Esophagus squamous epithelium (tissue), 5 donors: ENCODE measurements at regions not wholly inside any gene's neighbourhood (a gene's known extent, or its start where the extent isn't known, plus 50 kb on each side); places are given as distances from the start of the nearest gene placed in this dataset.

Experiments used
- DNase-seq: peaks from one replicate; lab custom pipeline; 2025; lab: John Stamatoyannopoulos, UW
- H3K27ac ChIP-seq, 4 donors: fragments of 200-600 bp; sonication (generic); one replicate each; pipeline ENCODE4 v1.5.1; 2016 to 2019; ENCODE audit warnings: mild to moderate bottlenecking in 1 of 4
- H3K27me3 ChIP-seq, 4 donors: fragments of 200-600 bp; sonication (generic); 1 replicate in 3 of 4; 2 replicates in 1 of 4; pipeline versions ENCODE4 v1.5.1 to v1.6.0; 2017 to 2021; ENCODE audit warnings: antibody characterized with exemption in 1 of 4
- H3K36me3 ChIP-seq, 3 donors: fragments of 200-600 bp; sonication (generic); one replicate each; pipeline ENCODE4 v1.5.1; 2016 to 2019
- H3K4me1 ChIP-seq, 3 donors: fragments of 200-600 bp; sonication (generic); one replicate each; pipeline ENCODE4 v1.5.1; 2017 to 2019
- H3K4me3 ChIP-seq, 4 donors: fragments of 200-600 bp; sonication (generic); 1 replicate in 3 of 4; 2 replicates in 1 of 4; pipeline ENCODE4 v1.5.1; 2016 to 2019; ENCODE audit warnings: mild to moderate bottlenecking in 2 of 4, moderate library complexity in 1 of 4
- H3K9me3 ChIP-seq, 3 donors: fragments of 200-600 bp; sonication (generic); one replicate each; pipeline ENCODE4 v1.5.1; 2016 to 2019
- POLR2A ChIP-seq, 4 donors: fragments of 450-650 bp; IDR thresholded peaks; one replicate each; pipeline ENCODE4 v1.6.1; 2017; ENCODE audit warnings: antibody characterized with exemption in 4 of 4, mild to moderate bottlenecking in 4 of 4, moderate library complexity in 3 of 4
- WGBS, 2 donors: methylation state at CpG; one replicate each; pipeline ENCODE4 v1.1.5; 2018; 5-methylcytosine and 5-hydroxymethylcytosine counted together
- intact Hi-C: fragments of 100-400 bp; cut with DNase I; formaldehyde crosslinking; loops from one replicate; pipeline ENCODE4 v1.15.0; 2022
- TF ChIP-seq, protein P1 (sequence below), 6 experiments: fragments of 450-650 bp in 4 of 6; fragments of 200-600 bp in 2 of 6; sonication (generic) in 2 of 6; IDR thresholded peaks; one replicate each; pipeline ENCODE4 v1.5.1; 2016 to 2019; ENCODE audit warnings: antibody characterized with exemption in 6 of 6, mild to moderate bottlenecking in 4 of 6, moderate library complexity in 4 of 6
- donor health status: DM: yes; HTN: yes; CAD: no.

DNA sequence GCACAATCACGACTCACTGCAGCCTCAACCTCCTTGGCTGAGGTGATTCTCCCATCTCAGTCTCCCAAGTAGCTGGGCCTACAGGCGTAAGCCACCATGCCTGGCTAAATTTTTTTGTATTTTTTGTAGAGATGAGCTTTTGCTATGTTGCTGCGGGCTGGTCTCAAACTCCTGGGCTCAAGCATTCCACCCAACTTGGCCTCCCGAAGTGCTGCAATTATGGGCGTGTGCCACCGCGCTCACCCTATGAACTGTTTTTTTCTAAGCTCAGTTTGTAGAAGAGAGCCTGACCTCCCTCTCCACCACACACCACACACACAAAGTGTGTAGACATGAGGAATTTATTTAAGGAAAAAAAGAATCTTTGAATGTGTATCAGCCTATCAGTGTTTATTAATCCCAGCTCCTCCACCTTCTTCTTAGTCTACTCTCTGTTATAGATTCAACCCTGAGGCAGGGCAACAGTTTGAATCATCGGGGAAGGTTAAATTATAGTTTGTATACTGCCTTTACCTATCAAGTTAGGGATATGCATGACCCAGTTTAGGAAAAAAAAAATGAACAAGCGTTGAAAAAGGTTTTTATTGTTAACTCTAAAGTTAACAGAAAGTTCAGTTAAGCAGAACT lies 74.1 kb downstream of the PLEKHG1 start:
- TF ChIP-seq, protein P1, sequence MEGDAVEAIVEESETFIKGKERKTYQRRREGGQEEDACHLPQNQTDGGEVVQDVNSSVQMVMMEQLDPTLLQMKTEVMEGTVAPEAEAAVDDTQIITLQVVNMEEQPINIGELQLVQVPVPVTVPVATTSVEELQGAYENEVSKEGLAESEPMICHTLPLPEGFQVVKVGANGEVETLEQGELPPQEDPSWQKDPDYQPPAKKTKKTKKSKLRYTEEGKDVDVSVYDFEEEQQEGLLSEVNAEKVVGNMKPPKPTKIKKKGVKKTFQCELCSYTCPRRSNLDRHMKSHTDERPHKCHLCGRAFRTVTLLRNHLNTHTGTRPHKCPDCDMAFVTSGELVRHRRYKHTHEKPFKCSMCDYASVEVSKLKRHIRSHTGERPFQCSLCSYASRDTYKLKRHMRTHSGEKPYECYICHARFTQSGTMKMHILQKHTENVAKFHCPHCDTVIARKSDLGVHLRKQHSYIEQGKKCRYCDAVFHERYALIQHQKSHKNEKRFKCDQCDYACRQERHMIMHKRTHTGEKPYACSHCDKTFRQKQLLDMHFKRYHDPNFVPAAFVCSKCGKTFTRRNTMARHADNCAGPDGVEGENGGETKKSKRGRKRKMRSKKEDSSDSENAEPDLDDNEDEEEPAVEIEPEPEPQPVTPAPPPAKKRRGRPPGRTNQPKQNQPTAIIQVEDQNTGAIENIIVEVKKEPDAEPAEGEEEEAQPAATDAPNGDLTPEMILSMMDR (IDR thresholded peaks at IDR 0.05): no peak
- H3K36me3 ChIP-seq: no peaks in the 10 kb centered on the region
- intact Hi-C loops: no loop called here
- DNase-seq: no peak
- no peak overlapping the region for H3K4me3 ChIP-seq
- no peaks in the 10 kb centered on the region for H3K9me3 ChIP-seq
- 78 to 81% methylated on average over 9 of the region's 9 CpGs for WGBS, 2 donors
- peak overlapping the region in 2 of 4 donors; percentile 47 to 60 for H3K27ac ChIP-seq
- no peaks in the 10 kb centered on the region for H3K27me3 ChIP-seq
- H3K4me1 ChIP-seq: peaks cover 3 to 52% (median 5%) of the 10 kb centered on the region in 3 donors

GRCh38 chr6:150676344-150676743 lies 76.7 kb downstream of the PLEKHG1 start:
- Histone ChIP-seq H3K27ac (peak overlapping the region in 2 of 4 donors; percentile 21 to 45), H3K4me3 (no peak overlapping the region), H3K4me1 (peaks cover 0 to 42% (median 0%) of the 10 kb centered on the region in 3 donors), H3K36me3 (no peaks in the 10 kb centered on the region), H3K9me3 (no peaks in the 10 kb centered on the region), H3K27me3 (no peaks in the 10 kb centered on the region)
- DNase-seq: no peak
- 42 to 54% methylated on average over 4 of the region's 4 CpGs for WGBS, 2 donors
- no peak for TF ChIP-seq POLR2A (IDR thresholded peaks at IDR 0.05)
- TF ChIP-seq, protein P1 (IDR thresholded peaks at IDR 0.05): no peak
- intact Hi-C loops: no loop called here

DNA sequence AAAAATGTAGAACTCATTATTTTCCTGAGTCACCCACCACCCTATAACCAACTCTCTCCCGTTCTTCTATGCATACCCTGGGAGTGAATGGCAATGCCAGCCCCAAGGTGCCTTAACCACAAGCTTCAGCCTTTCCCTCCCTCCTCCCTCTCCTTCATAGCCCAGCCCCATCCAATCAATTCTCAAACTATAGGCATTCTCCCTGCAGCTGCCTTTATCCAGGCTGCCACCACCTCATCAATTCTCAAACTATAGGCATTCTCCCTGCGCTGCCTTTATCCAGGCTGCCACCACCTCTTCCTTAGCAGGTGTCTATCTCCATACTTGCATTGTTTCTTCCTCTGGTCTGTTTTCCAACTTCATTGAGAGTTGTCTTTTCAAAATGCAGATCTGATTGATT lies 77.1 kb downstream of the PLEKHG1 start:
- peaks cover 2 to 46% (median 3%) of the 10 kb centered on the region in 3 donors for H3K4me1 ChIP-seq
- no peaks in the 10 kb centered on the region for H3K36me3 ChIP-seq
- TF ChIP-seq, protein P1 (IDR thresholded peaks at IDR 0.05): no peak
- TF ChIP-seq POLR2A (IDR thresholded peaks at IDR 0.05): no peak
- no peaks in the 10 kb centered on the region for H3K27me3 ChIP-seq
- intact Hi-C loops: no loop called here
- H3K27ac ChIP-seq: peak overlapping the region in 1 of 4 donors; percentile 45
- H3K4me3 ChIP-seq: no peak overlapping the region
- H3K9me3 ChIP-seq: no peaks in the 10 kb centered on the region
- 94 to 100% methylated on average over 2 of the region's 2 CpGs for WGBS, 2 donors
- DNase-seq: no peak

DNA sequence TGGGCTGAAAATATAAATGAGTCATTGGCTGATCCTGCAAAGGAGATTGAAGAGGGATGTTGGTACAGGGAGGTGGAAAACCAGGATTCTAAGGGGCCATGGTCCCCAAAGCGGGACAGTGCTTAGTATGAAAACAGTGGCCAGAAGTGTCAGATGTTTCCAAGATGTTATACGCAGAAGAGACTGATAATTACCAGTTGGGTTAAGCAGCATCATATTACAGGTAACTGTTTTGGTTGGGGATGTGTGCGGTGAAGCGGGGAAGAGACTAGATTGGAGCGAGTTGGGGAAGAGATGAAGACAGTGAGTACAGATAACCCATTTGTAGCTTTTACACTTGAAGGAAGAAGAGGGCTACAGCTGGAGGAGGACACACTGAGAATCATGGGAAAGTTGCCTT lies 80.8 kb downstream of the PLEKHG1 start:
- DNase-seq: no peak
- WGBS, 2 donors: 95% methylated on average over 5 of the region's 5 CpGs

More for the DNA sequence above, 80.8 kb downstream of the PLEKHG1 start:
- Histone ChIP-seq H3K27ac (no peak overlapping the region), H3K27me3 (no peaks in the 10 kb centered on the region), H3K36me3 (no peaks in the 10 kb centered on the region), H3K9me3 (no peaks in the 10 kb centered on the region), H3K4me3 (no peak overlapping the region), H3K4me1 (peaks cover 12 to 46% (median 15%) of the 10 kb centered on the region in 3 donors)
- intact Hi-C loops: loop anchor here (10.0 kb wide), 1 partner anchor 134 kb away; no protein-coding TSS in a partner anchor
- TF ChIP-seq, protein P1 (IDR thresholded peaks at IDR 0.05): no peak
- TF ChIP-seq POLR2A (IDR thresholded peaks at IDR 0.05): no peak
